Peyer's patch (tissue), 4 donors: ENCODE measurements at regions not wholly inside any gene's neighbourhood (a gene's known extent, or its start where the extent isn't known, plus 50 kb on each side); places are given as distances from the start of the nearest gene placed in this dataset.
"Not testable (repeated sequence)": the region's sequence is repeated elsewhere in the genome, so short reads cannot be mapped to it uniquely, and the experiment has no call there.

ENCODE experiments used
- DNase-seq, 3 donors: peaks; one replicate each; pipeline ENCODE4 v3.0.0-alpha.2; 2017 to 2019
- H3K27ac ChIP-seq, 4 donors: fragments of 200-600 bp; sonication (generic); one replicate each; pipeline ENCODE4 v1.5.1; 2016 to 2019
- H3K27me3 ChIP-seq, 2 donors: fragments of 200-600 bp; sonication (generic); one replicate each; pipeline ENCODE4 v1.5.1; 2019
- H3K36me3 ChIP-seq, 3 donors: fragments of 200-600 bp; sonication (generic); one replicate each; pipeline ENCODE4 v1.5.1; 2016 to 2019
- H3K4me1 ChIP-seq, 4 donors: fragments of 200-600 bp; sonication (generic); one replicate each; pipeline ENCODE4 v1.5.1; 2016 to 2019
- H3K4me3 ChIP-seq, 4 donors: fragments of 200-600 bp; sonication (generic); 1 replicate in 3 of 4; 2 replicates in 1 of 4; pipeline ENCODE4 v1.5.1; 2016 to 2019; ENCODE audit warnings: mild to moderate bottlenecking in 1 of 4
- H3K9me3 ChIP-seq, 4 donors: fragments of 200-600 bp; sonication (generic); one replicate each; pipeline ENCODE4 v1.5.1; 2016 to 2019; ENCODE audit warnings: mild to moderate bottlenecking in 1 of 4
- POLR2A ChIP-seq, 2 donors: fragments of 450-650 bp; IDR thresholded peaks; one replicate each; pipeline ENCODE4 v1.5.1; 2017; ENCODE audit warnings: antibody characterized with exemption in 2 of 2, mild to moderate bottlenecking in 2 of 2, moderate library complexity in 2 of 2
- TF ChIP-seq, protein P1 (sequence below), 6 experiments: fragments of 450-650 bp in 4 of 6; fragments of 200-600 bp in 2 of 6; sonication (generic) in 1 of 6; IDR thresholded peaks; one replicate each; pipeline ENCODE4 v1.5.1; 2017 to 2019; ENCODE audit warnings: antibody characterized with exemption in 6 of 6, mild to moderate bottlenecking in 3 of 6, moderate library complexity in 1 of 6

DNA sequence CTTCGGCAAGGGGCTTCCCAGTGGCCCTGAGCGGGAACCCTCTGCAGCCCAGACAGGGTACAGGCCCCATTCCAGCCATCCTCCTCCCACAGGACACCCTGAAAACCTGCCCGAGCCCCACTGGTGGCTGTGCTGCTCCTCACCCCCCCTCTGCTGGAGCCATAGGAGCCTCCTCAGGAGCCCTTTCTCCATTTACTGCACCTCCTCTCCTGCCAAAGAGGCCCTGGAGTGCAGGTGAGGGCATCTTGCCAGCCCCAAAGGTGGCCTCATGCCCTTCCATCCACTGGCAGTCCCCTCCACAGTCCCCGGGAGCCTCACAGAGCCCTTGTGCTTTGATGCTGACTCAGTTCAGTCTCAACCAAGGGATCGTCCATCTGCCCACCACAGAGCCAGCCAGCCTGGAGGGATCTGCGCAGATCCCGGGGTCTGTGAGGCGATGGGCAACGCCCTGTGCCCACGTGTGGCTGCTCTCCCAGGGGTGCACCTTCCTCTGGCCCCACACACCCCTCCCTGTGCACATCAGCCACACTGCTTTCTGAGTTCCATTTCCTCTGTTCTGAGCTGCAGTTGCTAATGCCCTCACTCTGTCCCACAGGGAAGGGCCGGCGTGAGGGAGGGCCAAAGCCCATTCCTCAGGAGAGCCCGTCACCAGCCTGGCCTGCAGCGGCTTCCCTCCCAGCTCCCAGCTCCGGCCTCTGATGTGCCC, 228.5 kb downstream of the DLL1 start:
- Histone ChIP-seq H3K4me1 (no peaks in the 10 kb centered on the region), H3K36me3 (no peaks in the 10 kb centered on the region), H3K9me3 (no peaks in the 10 kb centered on the region), H3K27ac (no peak overlapping the region), H3K4me3 (no peak overlapping the region), H3K27me3 (no peaks in the 10 kb centered on the region)
- peak in 2 of 3 donors; percentile 36 to 42 for DNase-seq
- TF ChIP-seq, protein P1, sequence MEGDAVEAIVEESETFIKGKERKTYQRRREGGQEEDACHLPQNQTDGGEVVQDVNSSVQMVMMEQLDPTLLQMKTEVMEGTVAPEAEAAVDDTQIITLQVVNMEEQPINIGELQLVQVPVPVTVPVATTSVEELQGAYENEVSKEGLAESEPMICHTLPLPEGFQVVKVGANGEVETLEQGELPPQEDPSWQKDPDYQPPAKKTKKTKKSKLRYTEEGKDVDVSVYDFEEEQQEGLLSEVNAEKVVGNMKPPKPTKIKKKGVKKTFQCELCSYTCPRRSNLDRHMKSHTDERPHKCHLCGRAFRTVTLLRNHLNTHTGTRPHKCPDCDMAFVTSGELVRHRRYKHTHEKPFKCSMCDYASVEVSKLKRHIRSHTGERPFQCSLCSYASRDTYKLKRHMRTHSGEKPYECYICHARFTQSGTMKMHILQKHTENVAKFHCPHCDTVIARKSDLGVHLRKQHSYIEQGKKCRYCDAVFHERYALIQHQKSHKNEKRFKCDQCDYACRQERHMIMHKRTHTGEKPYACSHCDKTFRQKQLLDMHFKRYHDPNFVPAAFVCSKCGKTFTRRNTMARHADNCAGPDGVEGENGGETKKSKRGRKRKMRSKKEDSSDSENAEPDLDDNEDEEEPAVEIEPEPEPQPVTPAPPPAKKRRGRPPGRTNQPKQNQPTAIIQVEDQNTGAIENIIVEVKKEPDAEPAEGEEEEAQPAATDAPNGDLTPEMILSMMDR (IDR thresholded peaks at IDR 0.05) = no peak
- TF ChIP-seq POLR2A (IDR thresholded peaks at IDR 0.05) = no peak

DNA sequence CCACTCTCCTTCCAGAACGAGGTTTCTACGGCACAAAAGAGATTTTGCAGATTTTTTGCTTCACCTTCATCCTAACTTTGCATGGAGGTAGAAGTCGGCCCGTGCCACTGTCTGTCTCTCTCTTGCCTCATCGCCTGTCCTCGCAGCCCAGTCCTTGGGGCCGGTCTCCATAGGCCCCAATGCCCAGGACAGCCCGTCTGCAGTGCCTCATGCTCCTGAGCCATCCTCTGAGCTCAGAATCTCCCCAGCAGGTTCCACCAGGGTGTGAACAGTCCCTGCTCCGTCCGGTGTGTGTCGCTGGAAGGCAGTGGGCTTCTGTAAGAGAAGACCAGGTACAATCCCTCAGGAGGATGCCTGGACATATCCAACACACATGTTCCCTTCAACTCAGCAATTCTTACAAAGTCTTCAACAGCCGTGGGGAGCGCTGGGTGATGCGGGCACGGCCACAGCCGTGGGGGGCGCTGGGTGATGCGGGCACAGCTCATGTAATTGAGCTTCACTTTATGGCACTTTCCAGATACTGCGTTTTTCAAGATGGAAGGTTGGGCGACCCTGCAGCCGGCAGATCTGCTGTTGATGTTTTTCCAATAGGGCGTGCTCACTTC, 231.9 kb downstream of the DLL1 start:
- no peaks in the 10 kb centered on the region for H3K27me3 ChIP-seq
- no peak overlapping the region for H3K27ac ChIP-seq
- no peaks in the 10 kb centered on the region for H3K4me1 ChIP-seq
- H3K9me3 ChIP-seq = no peaks in the 10 kb centered on the region
- H3K4me3 ChIP-seq = no peak overlapping the region
- peak in 2 of 3 donors; percentile 14 to 34 for DNase-seq
- no peaks in the 10 kb centered on the region for H3K36me3 ChIP-seq
- no peak for TF ChIP-seq POLR2A (IDR thresholded peaks at IDR 0.05)
- TF ChIP-seq, protein P1 (IDR thresholded peaks at IDR 0.05) = no peak

DNA sequence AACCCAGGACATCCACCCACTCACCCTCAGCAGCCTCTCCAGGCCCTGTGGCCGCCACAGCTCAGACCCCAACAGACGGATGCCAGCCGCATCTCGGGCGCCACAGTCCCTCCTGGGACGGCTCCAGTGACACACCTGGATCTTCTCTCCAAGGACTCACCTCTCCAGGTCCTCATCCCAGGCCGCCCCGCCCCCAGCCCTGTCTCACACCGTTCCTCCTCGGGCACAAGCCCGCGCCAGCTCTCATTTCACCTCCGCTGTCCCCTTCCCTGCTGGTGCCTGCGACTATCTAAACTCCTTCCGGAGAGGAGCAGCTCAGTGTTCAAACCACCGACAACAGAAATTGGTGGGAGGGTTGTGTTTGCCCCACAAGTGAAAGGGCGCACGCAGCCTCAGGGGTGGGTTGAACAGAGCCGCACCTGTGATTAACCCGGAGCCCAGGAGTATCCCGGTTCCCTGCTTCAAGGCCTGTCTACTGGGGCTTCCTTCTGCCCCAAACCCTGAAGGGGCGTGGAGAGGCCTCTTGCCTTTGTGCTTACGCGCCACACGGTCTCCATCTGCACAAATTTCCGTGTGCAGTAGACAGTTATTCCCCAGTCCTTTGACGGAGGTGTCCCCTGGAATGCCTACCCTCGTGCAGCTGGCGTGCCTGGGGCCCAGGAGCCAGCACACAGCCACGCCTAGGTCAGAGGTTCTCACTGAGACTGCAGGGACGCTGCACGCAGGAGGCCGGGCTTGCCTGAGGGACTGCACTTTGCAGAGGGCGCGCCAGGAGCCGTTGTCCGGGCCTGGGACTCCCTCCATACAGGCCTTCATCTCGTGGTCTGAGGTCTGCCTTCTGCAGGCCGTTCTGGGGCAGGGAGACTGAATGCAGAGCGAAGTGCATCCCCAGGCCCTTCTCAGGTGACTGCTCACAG, 232.7 kb downstream of the DLL1 start:
- no peak overlapping the region for H3K4me3 ChIP-seq
- DNase-seq = peak in 2 of 3 donors; percentile 42 to 46
- H3K36me3 ChIP-seq = no peaks in the 10 kb centered on the region
- TF ChIP-seq, protein P1 (IDR thresholded peaks at IDR 0.05) = no peak
- TF ChIP-seq POLR2A (IDR thresholded peaks at IDR 0.05) = no peak
- no peaks in the 10 kb centered on the region for H3K4me1 ChIP-seq
- H3K27me3 ChIP-seq = no peaks in the 10 kb centered on the region
- no peaks in the 10 kb centered on the region for H3K9me3 ChIP-seq
- no peak overlapping the region for H3K27ac ChIP-seq

GRCh38 chr6:170057034-170057734, 233.7 kb downstream of the DLL1 start:
- no peak overlapping the region for H3K4me3 ChIP-seq
- H3K9me3 ChIP-seq = no peaks in the 10 kb centered on the region
- no peak overlapping the region for H3K27ac ChIP-seq
- no peaks in the 10 kb centered on the region for H3K36me3 ChIP-seq
- H3K27me3 ChIP-seq = no peaks in the 10 kb centered on the region
- TF ChIP-seq POLR2A (IDR thresholded peaks at IDR 0.05) = no peak
- TF ChIP-seq, protein P1 (IDR thresholded peaks at IDR 0.05) = no peak
- DNase-seq = peak in 2 of 3 donors; percentile 11 to 36
- H3K4me1 ChIP-seq = no peaks in the 10 kb centered on the region

- peak in 2 of 3 donors; percentile 12 to 43 for DNase-seq
- no peaks in the 10 kb centered on the region for H3K4me1 ChIP-seq
- H3K9me3 ChIP-seq = no peaks in the 10 kb centered on the region
- no peaks in the 10 kb centered on the region for H3K27me3 ChIP-seq
- H3K27ac ChIP-seq = no peak overlapping the region
- TF ChIP-seq POLR2A (IDR thresholded peaks at IDR 0.05) = no peak
- TF ChIP-seq, protein P1 (IDR thresholded peaks at IDR 0.05) = no peak
- no peaks in the 10 kb centered on the region for H3K36me3 ChIP-seq
- no peak overlapping the region for H3K4me3 ChIP-seq
Measured at GRCh38 chr6:170056278-170056711, 234.6 kb downstream of the DLL1 start.

- peak in 1 of 3 donors; percentile 38 for DNase-seq
- H3K9me3 ChIP-seq, H3K27me3 ChIP-seq, H3K27ac ChIP-seq, H3K4me3 ChIP-seq, H3K4me1 ChIP-seq, H3K36me3 ChIP-seq: not testable (repeated sequence)
Measured at GRCh38 chr6:170055797-170056196, 235.1 kb downstream of the DLL1 start.
